A549 (cell line): ENCODE measurements at regions not wholly inside any gene's neighbourhood (a gene's known extent, or its start where the extent isn't known, plus 50 kb on each side); places are given as distances from the start of the nearest gene placed in this dataset.

Experiments
- EP300 ChIP-seq, 2 experiments: fragments of >200 bp; sonication (Bioruptor Twin); formaldehyde crosslinking; IDR thresholded peaks; 2 replicates in 1 of 2; 3 replicates in 1 of 2; pipeline ENCODE4 v1.6.1; 2016 to 2017
- ESRRA ChIP-seq: fragments of 150-350 bp; IDR thresholded peaks from 2 replicates; pipeline ENCODE4 v1.6.1; 2014; ENCODE audit warnings: mild to moderate bottlenecking, low read length, borderline replicate concordance
- GATA3 ChIP-seq: IDR thresholded peaks from 2 replicates; pipeline ENCODE4 v1.6.1; 2012; ENCODE audit warnings: borderline replicate concordance
- JUN ChIP-seq, 2 experiments: fragments of >200 bp; sonication (Bioruptor Twin); formaldehyde crosslinking; IDR thresholded peaks; 2 replicates in 1 of 2; 3 replicates in 1 of 2; pipeline ENCODE4 v1.6.1; 2016 to 2017
- RAD21 ChIP-seq, 2 experiments: fragments of >200 bp in 1 of 2; sonication (Bioruptor Twin) in 1 of 2; formaldehyde crosslinking in 1 of 2; IDR thresholded peaks in 1 of 2; conservative IDR thresholded peaks in 1 of 2; 2 replicates in 1 of 2; 3 replicates in 1 of 2; pipeline ENCODE4 v1.6.1; 2012 to 2018; ENCODE audit warnings: inconsistent platforms in 1 of 2
- TF ChIP-seq, protein P1 (sequence below): fragments of >200 bp; sonication (Bioruptor Twin); formaldehyde crosslinking; IDR thresholded peaks from 3 replicates; pipeline ENCODE4 v1.5.1; 2016
- TF ChIP-seq, protein P2 (sequence below): IDR thresholded peaks from 2 replicates; pipeline ENCODE4 v1.6.1; 2012

DNA sequence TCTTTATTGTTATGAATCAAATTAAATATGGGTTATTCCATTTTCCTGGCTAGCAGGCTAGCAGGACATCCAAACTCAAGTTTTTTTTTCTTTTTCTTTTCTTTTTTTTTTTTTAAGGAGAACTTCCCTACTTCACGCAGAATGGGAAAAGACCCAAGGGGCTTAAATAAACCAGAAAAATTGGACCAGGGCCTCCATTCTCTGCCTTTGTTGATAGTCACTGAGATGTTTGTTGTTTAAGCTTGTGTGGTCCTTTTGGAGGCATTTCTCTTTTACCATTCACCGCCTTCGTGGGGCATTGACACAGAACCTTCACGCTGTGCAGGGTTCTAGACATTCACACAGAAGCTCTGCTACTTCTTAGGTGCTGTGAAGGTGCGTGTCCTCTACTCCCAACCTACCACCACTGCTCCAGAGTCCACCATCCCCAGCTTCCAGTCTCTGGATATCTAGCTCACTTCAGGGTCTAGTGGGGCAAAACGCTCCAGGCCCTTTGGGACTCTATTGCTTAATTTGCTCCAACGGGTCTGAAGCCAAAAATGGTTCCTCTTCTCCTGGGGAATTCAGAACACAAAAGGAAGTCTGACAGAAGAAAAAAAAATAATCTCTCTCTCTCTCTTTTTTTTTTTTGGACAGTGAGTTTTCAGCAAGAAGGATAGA lies 301.3 kb downstream of the AEBP2 start:
- TF ChIP-seq JUN (IDR thresholded peaks at IDR 0.05) (no peak), RAD21 (conservative IDR thresholded peaks at IDR 0.05 in 1 of 2, IDR thresholded peaks at IDR 0.05 in 1 of 2) (no peak), ESRRA (no peak), EP300 (IDR thresholded peaks at IDR 0.05) (no peak), GATA3 (no peak)
- TF ChIP-seq, protein P1, sequence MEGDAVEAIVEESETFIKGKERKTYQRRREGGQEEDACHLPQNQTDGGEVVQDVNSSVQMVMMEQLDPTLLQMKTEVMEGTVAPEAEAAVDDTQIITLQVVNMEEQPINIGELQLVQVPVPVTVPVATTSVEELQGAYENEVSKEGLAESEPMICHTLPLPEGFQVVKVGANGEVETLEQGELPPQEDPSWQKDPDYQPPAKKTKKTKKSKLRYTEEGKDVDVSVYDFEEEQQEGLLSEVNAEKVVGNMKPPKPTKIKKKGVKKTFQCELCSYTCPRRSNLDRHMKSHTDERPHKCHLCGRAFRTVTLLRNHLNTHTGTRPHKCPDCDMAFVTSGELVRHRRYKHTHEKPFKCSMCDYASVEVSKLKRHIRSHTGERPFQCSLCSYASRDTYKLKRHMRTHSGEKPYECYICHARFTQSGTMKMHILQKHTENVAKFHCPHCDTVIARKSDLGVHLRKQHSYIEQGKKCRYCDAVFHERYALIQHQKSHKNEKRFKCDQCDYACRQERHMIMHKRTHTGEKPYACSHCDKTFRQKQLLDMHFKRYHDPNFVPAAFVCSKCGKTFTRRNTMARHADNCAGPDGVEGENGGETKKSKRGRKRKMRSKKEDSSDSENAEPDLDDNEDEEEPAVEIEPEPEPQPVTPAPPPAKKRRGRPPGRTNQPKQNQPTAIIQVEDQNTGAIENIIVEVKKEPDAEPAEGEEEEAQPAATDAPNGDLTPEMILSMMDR = no peak
- TF ChIP-seq, protein P2, sequence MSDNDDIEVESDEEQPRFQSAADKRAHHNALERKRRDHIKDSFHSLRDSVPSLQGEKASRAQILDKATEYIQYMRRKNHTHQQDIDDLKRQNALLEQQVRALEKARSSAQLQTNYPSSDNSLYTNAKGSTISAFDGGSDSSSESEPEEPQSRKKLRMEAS = no peak
